AG04449 (cell line): ENCODE measurements at regions not wholly inside any gene's neighbourhood (a gene's known extent, or its start where the extent isn't known, plus 50 kb on each side); places are given as distances from the start of the nearest gene placed in this dataset.

Experiments used
- CTCF ChIA-PET: fragments of 350-600 bp; formaldehyde crosslinking; extraction: SDS; loops from one replicate; lab custom pipeline; 2021; ENCODE audit warnings: antibody characterized with exemption; lab: Yijun Ruan, JAX
- POLR2A ChIA-PET: fragments of 400-600, 350-600 bp; formaldehyde crosslinking; extraction: SDS; loops from one replicate; lab custom pipeline; 2020; ENCODE audit warnings: antibody characterized with exemption, inconsistent platforms; lab: Yijun Ruan, JAX
- DNase-seq: peaks from one replicate; pipeline ENCODE4 v3.0.0-alpha.2; 2010; ENCODE audit warnings: low read depth, low spot score
- H3K4me3 ChIP-seq: 2 replicates; pipeline ENCODE4 v1.5.1; 2011; ENCODE audit warnings: low read depth, mild to moderate bottlenecking, control low read depth, low read length
- TF ChIP-seq, protein P1 (sequence below): IDR thresholded peaks from one replicate; pipeline ENCODE4 v1.5.1; 2011; ENCODE audit warnings: mild to moderate bottlenecking, moderate library complexity, low read length, control low read depth, inconsistent platforms; ENCODE audit not compliant: insufficient read depth; ENCODE audit errors: missing control alignments

DNA sequence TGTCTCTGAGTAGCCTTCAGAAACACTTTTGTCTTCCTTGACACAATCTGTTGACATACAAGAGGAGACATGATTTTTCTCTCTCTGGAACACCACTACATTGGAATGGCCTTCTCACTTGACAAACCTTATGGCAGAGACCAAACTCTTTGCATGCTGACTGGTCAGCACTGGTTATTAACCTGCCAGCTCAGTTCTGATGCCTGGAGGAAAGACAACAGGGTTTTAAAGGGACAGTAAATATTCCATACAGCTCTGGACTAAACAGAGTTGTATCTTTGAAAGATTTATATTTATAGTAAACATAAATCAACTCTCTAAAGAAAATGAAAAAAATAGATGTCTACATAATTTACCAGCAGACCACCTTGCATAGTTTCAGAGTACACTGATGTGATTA lies 1139.1 kb upstream of the CDH8 start:
- H3K4me3 ChIP-seq: no peak overlapping the region
- CTCF ChIA-PET: no interaction called here
- no peak for DNase-seq
- TF ChIP-seq, protein P1, sequence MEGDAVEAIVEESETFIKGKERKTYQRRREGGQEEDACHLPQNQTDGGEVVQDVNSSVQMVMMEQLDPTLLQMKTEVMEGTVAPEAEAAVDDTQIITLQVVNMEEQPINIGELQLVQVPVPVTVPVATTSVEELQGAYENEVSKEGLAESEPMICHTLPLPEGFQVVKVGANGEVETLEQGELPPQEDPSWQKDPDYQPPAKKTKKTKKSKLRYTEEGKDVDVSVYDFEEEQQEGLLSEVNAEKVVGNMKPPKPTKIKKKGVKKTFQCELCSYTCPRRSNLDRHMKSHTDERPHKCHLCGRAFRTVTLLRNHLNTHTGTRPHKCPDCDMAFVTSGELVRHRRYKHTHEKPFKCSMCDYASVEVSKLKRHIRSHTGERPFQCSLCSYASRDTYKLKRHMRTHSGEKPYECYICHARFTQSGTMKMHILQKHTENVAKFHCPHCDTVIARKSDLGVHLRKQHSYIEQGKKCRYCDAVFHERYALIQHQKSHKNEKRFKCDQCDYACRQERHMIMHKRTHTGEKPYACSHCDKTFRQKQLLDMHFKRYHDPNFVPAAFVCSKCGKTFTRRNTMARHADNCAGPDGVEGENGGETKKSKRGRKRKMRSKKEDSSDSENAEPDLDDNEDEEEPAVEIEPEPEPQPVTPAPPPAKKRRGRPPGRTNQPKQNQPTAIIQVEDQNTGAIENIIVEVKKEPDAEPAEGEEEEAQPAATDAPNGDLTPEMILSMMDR: no peak
- POLR2A ChIA-PET: no interaction called here

DNA sequence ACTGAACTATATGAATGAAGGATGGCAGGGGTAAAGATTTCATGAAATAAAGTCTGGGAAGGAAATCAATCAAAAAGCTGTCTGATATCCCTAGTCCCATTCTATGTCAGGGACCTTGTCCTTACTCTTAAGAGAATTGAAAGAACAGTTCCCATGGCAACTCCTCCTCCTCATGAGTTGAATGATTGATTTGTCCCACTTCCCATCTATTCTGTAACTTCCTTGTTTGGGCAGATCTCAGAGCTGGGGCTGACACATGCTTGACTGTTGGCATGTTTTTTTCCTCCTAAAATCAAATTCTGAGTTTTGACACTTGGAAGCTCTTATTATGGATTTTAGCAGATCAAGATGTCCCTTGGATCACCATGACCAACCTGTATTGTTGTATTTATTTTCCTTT lies 1138.6 kb upstream of the CDH8 start:
- ChIA-PET CTCF (no interaction called here), POLR2A (no interaction called here)

GRCh38 chr16:63171545-63171944 lies 1135.3 kb upstream of the CDH8 start:
- no peak for DNase-seq
- H3K4me3 ChIP-seq: no peak overlapping the region
- CTCF ChIA-PET: no interaction called here

More for the DNA sequence above, 1138.6 kb upstream of the CDH8 start:
- TF ChIP-seq, protein P1: no peak
- no peak overlapping the region for H3K4me3 ChIP-seq
- DNase-seq: no peak

DNA sequence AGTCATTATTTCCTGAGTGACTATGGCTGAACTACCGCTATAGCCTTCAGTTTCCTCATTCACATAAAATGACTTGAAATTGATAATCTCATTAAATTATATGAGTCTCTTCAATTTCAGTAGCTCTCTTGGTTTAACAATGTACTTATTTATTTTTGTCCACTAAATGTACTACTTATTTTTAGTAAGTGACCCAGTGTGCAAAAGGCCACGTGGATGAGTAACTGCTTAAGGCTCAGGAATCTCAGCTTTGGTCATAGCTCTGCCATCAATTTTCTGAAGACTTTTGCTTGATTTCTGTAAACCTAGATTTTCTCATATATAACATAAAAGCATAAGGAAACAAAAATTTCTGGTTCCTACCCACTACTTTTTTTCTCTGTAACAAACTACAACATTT lies 1132.9 kb upstream of the CDH8 start:
- POLR2A ChIA-PET: no interaction called here
- no peak for DNase-seq
- CTCF ChIA-PET: no interaction called here
- TF ChIP-seq, protein P1: no peak
- H3K4me3 ChIP-seq: no peak overlapping the region

More at GRCh38 chr16:63171545-63171944, 1135.3 kb upstream of the CDH8 start:
- POLR2A ChIA-PET: no interaction called here
- TF ChIP-seq, protein P1: no peak

GRCh38 chr16:63157818-63158217 lies 1121.6 kb upstream of the CDH8 start:
- H3K4me3 ChIP-seq: no peak overlapping the region
- TF ChIP-seq, protein P1: no peak
- no peak for DNase-seq
- POLR2A ChIA-PET: no interaction called here
- CTCF ChIA-PET: no interaction called here

GRCh38 chr16:63146251-63146650 lies 1110.0 kb upstream of the CDH8 start:
- no peak overlapping the region for H3K4me3 ChIP-seq
- TF ChIP-seq, protein P1: no peak
- no peak for DNase-seq
- CTCF ChIA-PET: no interaction called here
- POLR2A ChIA-PET: no interaction called here
